Endothelial cell of umbilical vein (primary cell): ENCODE measurements at regions not wholly inside any gene's neighbourhood (a gene's known extent, or its start where the extent isn't known, plus 50 kb on each side); places are given as distances from the start of the nearest gene placed in this dataset.

Experiments used
- BruUV-seq: library from RNA; stranded (reverse); fragments of 400-500 nt; replicated peaks from 2 replicates; lab custom pipeline; 2021; lab: Mats Ljungman, UMichigan
- CTCF ChIA-PET: fragments of 300-600, 350-600 bp; sonication (Branson Sonifier 250); formaldehyde crosslinking; loops from one replicate; lab custom pipeline; 2021; ENCODE audit warnings: antibody characterized with exemption, inconsistent platforms; lab: Charles Lee
- POLR2A ChIA-PET: fragments of 300-600, 350-600 bp; sonication (Branson Sonifier 250); formaldehyde crosslinking; loops from one replicate; lab custom pipeline; 2021; ENCODE audit warnings: antibody characterized with exemption, inconsistent platforms; lab: Charles Lee
- DNase-seq: peaks from one replicate; pipeline ENCODE4 v3.0.0-alpha.2; 2011; ENCODE audit warnings: low read depth, low spot score
- FAIRE-seq: peaks from 2 replicates; lab custom pipeline; 2011; peaks lifted over from hg19 to GRCh38; lab: Jason Lieb, UNC
- H2AFZ ChIP-seq: 2 replicates; pipeline ENCODE4 v1.6.0; 2012; ENCODE audit warnings: low read depth, low read length, control low read depth, inconsistent platforms
- H3K27ac ChIP-seq: 2 replicates; pipeline ENCODE4 v1.5.1; 2011; ENCODE audit warnings: low read depth, mild to moderate bottlenecking, control low read depth, low read length, moderate library complexity; ENCODE audit not compliant: insufficient read depth
- H3K27me3 ChIP-seq, 2 experiments: 2 replicates each; pipeline versions ENCODE4 v1.6.0 to v1.6.1; 2011; ENCODE audit warnings: low read length in 2 of 2, mixed read lengths in 1 of 2; ENCODE audit not compliant: control insufficient read depth in 2 of 2, insufficient read depth in 2 of 2
- H3K36me3 ChIP-seq, 2 experiments: 2 replicates in 1 of 2; 3 replicates in 1 of 2; pipeline ENCODE4 v1.5.1; 2011; ENCODE audit warnings: low read length in 2 of 2, mild to moderate bottlenecking in 1 of 2, moderate library complexity in 1 of 2; ENCODE audit not compliant: control insufficient read depth in 2 of 2, insufficient read depth in 2 of 2; ENCODE audit errors: extremely low read depth in 1 of 2
- H3K4me1 ChIP-seq: 3 replicates; pipeline ENCODE4 v1.5.1; 2011; ENCODE audit warnings: mild to moderate bottlenecking, low read length; ENCODE audit not compliant: control insufficient read depth, insufficient read depth; ENCODE audit errors: extremely low read depth
- H3K4me2 ChIP-seq: 2 replicates; pipeline ENCODE4 v1.6.1; 2011; ENCODE audit warnings: low read length, control low read depth, mixed read lengths; ENCODE audit not compliant: insufficient read depth
- H3K4me3 ChIP-seq, 3 experiments: fragments of 200-600 bp in 1 of 3; sonication (generic), shearing (Covaris generic) in 1 of 3; replicated peaks in 1 of 3; 2 replicates each; pipeline ENCODE4 v1.5.1; 2011 to 2016; ENCODE audit warnings: control low read depth in 3 of 3, low read length in 3 of 3, mild to moderate bottlenecking in 2 of 3, inconsistent platforms in 1 of 3, low read depth in 1 of 3, moderate library complexity in 1 of 3; ENCODE audit not compliant: insufficient read depth in 1 of 3
- H3K79me2 ChIP-seq: 2 replicates; pipeline ENCODE4 v1.6.0; 2012; ENCODE audit warnings: low read length, inconsistent platforms; ENCODE audit not compliant: control insufficient read depth, insufficient read depth
- H3K9ac ChIP-seq: replicated peaks from 2 replicates; pipeline ENCODE3; 2011; ENCODE audit warnings: low read length, control low read depth; ENCODE audit not compliant: insufficient read depth; ENCODE audit errors: extremely low read depth
- H3K9me1 ChIP-seq: replicated peaks from 3 replicates; pipeline ENCODE4 v1.6.0; 2011; ENCODE audit warnings: mild to moderate bottlenecking, low read length; ENCODE audit not compliant: control insufficient read depth, insufficient read depth; ENCODE audit errors: extremely low read depth
- H3K9me3 ChIP-seq: replicated peaks from 2 replicates; pipeline ENCODE4 v1.5.1; 2012; ENCODE audit warnings: low read length, inconsistent platforms; ENCODE audit not compliant: control insufficient read depth, insufficient read depth
- H4K20me1 ChIP-seq: replicated peaks from 2 replicates; pipeline ENCODE3; 2011; ENCODE audit warnings: mild to moderate bottlenecking, low read length; ENCODE audit not compliant: control insufficient read depth, insufficient read depth; ENCODE audit errors: extremely low read depth
- EZH2 ChIP-seq: IDR thresholded peaks from 2 replicates; pipeline ENCODE4 v1.6.1; 2012; ENCODE audit warnings: borderline replicate concordance, low read depth, mild to moderate bottlenecking, moderate library complexity, low read length, inconsistent platforms; ENCODE audit not compliant: severe bottlenecking
- FOS ChIP-seq: IDR thresholded peaks from 2 replicates; pipeline ENCODE4 v1.6.1; 2011; ENCODE audit warnings: mild to moderate bottlenecking, low read length, moderate library complexity, borderline replicate concordance; ENCODE audit not compliant: insufficient read depth
- GATA2 ChIP-seq: IDR thresholded peaks from 2 replicates; pipeline ENCODE4 v1.7.0; 2011; ENCODE audit warnings: low read depth, mild to moderate bottlenecking, moderate library complexity, mixed read lengths, low read length; ENCODE audit not compliant: insufficient read length, insufficient read depth
- JUN ChIP-seq: IDR thresholded peaks from 2 replicates; pipeline ENCODE4 v1.6.1; 2011; ENCODE audit warnings: borderline replicate concordance, low read depth; ENCODE audit not compliant: insufficient read length, insufficient read depth
- MYC ChIP-seq: IDR thresholded peaks from one replicate; pipeline ENCODE4 v1.6.1; 2011; ENCODE audit warnings: mild to moderate bottlenecking, low read depth, low read length
- POLR2A ChIP-seq: IDR thresholded peaks from 2 replicates; pipeline ENCODE4 v1.6.1; 2012; ENCODE audit warnings: low read depth, mild to moderate bottlenecking, control low read depth, low read length
- POLR2AphosphoS5 ChIP-seq: IDR thresholded peaks from 2 replicates; pipeline ENCODE4 v1.6.1; 2012; ENCODE audit warnings: low read depth, mild to moderate bottlenecking, control low read depth, low read length, moderate library complexity; ENCODE audit not compliant: insufficient read depth
- dilution Hi-C: fragments of 300-500 bp; cut with MboI; formaldehyde crosslinking; loops from one replicate; pipeline ENCODE4 v1.15.0; 2019; ENCODE audit warnings: low sequenced_read_pairs; ENCODE audit not compliant: extremely low pct_ligation_motif_present
- intact Hi-C: fragments of 100-400 bp; cut with micrococcal nuclease; formaldehyde crosslinking; loops from one replicate; pipeline ENCODE4 v1.10.0; 2022
- TF ChIP-seq, protein P1 (sequence below), 2 donors: IDR thresholded peaks; 1 replicate in 1 of 2; 2 replicates in 1 of 2; pipeline ENCODE4 v1.5.1; 2011; ENCODE audit warnings: low read length in 2 of 2, mild to moderate bottlenecking in 2 of 2, moderate library complexity in 2 of 2, control low read depth in 1 of 2, inconsistent platforms in 1 of 2, low read depth in 1 of 2; ENCODE audit not compliant: insufficient read depth in 1 of 2; ENCODE audit errors: extremely low read depth in 1 of 2
- TF ChIP-seq, protein P2 (sequence below): IDR thresholded peaks from 2 replicates; pipeline ENCODE4 v1.6.1; 2011; ENCODE audit not compliant: insufficient read depth, insufficient read length

DNA sequence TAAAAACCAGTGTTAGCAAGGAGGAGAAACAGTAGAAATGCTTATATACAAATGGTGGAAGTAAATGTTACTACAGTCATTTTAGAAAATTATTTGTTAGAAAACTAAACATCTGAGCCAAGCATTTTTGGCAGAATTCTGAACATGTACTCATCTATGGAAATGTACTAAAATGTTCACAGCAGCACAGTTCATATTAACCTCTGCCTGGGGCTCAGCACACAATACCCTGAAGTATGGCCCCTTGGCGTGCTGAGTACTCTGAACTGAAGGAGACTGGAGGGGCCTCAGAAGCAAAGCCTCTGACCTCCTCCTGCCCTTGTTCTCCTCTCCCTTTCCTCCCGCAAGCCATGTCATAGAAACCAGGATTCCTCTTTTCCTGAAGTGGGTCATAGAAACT lies 66.2 kb upstream of the RALGAPA2 start:
- H3K4me2 ChIP-seq: no peak overlapping the region
- BruUV-seq: no TSS peak
- H3K9me3 ChIP-seq: no peaks in the 10 kb centered on the region
- intact Hi-C loops: no loop called here
- H4K20me1 ChIP-seq: no peaks in the 10 kb centered on the region
- H3K79me2 ChIP-seq: no peaks in the 10 kb centered on the region
- POLR2A ChIA-PET: no interaction called here
- TF ChIP-seq FOS: no peak
- TF ChIP-seq POLR2A: no peak
- TF ChIP-seq, protein P1, sequence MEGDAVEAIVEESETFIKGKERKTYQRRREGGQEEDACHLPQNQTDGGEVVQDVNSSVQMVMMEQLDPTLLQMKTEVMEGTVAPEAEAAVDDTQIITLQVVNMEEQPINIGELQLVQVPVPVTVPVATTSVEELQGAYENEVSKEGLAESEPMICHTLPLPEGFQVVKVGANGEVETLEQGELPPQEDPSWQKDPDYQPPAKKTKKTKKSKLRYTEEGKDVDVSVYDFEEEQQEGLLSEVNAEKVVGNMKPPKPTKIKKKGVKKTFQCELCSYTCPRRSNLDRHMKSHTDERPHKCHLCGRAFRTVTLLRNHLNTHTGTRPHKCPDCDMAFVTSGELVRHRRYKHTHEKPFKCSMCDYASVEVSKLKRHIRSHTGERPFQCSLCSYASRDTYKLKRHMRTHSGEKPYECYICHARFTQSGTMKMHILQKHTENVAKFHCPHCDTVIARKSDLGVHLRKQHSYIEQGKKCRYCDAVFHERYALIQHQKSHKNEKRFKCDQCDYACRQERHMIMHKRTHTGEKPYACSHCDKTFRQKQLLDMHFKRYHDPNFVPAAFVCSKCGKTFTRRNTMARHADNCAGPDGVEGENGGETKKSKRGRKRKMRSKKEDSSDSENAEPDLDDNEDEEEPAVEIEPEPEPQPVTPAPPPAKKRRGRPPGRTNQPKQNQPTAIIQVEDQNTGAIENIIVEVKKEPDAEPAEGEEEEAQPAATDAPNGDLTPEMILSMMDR (IDR thresholded peaks at IDR 0.05; ENCODE audit: extremely low read depth in 1 of 2, insufficient read depth in 1 of 2, low read depth in 1 of 2, low read length in 2 of 2): no peak
- no peak for TF ChIP-seq GATA2
- no peak for TF ChIP-seq EZH2
- TF ChIP-seq JUN: no peak
- TF ChIP-seq MYC: no peak
- TF ChIP-seq, protein P2, sequence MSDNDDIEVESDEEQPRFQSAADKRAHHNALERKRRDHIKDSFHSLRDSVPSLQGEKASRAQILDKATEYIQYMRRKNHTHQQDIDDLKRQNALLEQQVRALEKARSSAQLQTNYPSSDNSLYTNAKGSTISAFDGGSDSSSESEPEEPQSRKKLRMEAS: no peak
- TF ChIP-seq POLR2AphosphoS5: no peak
- no peak overlapping the region for H2AFZ ChIP-seq
- no peak overlapping the region for H3K4me3 ChIP-seq
- H3K36me3 ChIP-seq: no peaks in the 10 kb centered on the region
- no peak for DNase-seq
- H3K9ac ChIP-seq: no peak overlapping the region
- dilution Hi-C loops: no loop called here
- no peak for FAIRE-seq
- H3K4me1 ChIP-seq: no peaks in the 10 kb centered on the region
- no peaks in the 10 kb centered on the region for H3K9me1 ChIP-seq
- peaks cover 4 to 5% of the 10 kb centered on the region in 2 experiments for H3K27me3 ChIP-seq
- CTCF ChIA-PET: no interaction called here
- H3K27ac ChIP-seq: no peak overlapping the region
